HG02759 (cell line): ENCODE measurements at regions not wholly inside any gene's neighbourhood (a gene's known extent, or its start where the extent isn't known, plus 50 kb on each side); places are given as distances from the start of the nearest gene placed in this dataset.

ENCODE experiments used
- ATAC-seq: cut with Tn5 transposase; IDR thresholded peaks from one replicate; pipeline ENCODE4 v1.9.1; 2021; ENCODE audit warnings: mild to moderate bottlenecking, moderate library complexity; ENCODE audit not compliant: unreplicated experiment

DNA sequence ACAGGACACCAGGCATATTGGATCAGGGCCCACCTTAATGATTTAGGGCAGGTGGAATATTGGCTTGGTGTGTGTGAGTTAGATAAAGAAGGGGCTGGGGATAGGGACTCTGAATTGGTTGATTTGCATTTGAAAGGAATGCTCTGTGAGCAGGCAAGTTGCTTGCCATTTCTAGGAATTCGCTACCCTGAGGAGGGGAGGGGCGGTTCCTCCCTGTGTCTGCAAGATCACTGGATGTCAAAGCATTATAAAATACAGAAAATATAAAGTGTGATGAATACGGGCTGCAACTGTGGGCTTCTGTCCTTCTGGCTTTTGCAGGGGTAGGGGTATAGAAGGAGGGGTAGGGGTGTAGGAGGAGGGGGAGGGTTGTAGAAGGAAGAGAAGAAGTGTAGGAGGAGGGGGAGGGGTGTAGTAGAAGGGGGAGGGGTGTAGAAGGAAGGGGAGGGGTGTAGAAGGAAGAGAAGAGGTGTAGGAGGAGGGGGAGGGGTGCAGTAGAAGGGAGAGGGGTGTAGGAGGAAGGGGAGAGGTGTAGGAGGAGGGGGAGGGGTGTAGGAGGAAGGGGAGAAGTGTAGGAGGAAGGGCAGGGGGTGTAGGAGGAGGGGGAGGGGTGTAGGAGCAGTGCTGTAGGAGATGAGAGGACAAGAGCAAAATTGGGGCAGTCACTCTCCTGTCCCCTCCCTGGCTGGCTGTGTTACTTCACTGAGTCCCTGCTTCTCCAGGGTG, 238.0 kb upstream of the COPS8 start:
- no peak for ATAC-seq

DNA sequence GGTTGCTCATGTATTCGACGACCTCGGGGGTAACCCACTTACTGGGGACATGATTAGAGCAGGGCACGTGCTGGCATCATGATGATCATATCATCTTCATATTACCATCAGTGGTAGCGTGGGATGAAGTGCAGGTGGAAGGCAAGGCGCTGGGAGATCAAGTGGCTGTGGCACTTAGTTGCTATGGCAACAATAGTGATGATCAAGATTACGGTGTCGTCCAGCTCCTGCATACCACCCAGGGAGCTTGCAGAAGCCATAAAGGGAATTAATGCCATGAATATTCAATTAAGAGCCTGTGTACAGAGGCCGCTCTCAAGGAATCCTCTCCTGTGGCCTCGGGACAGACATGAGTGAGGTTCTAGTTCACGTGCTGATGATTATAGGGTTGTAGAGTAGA, 237.2 kb upstream of the COPS8 start:
- ATAC-seq: no peak

DNA sequence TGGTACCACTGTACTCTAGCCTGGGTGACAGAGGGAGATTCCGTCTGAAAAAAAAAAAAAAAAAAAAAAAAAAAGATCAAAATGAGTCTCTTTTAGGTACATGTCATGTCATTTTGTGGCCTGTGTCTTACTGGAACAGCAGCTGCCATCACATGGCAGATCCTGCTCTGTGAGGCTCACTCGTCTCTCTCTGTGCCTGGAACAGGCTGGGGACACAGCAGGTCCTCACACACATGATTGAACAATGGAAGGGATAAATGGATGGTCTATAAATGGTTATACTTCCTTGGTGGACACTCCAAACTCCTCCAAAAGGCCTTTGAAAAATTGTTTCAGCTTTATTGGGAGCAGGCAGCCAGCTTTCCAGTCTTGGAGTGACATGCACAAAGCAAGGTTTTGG, 236.2 kb upstream of the COPS8 start:
- ATAC-seq: no peak

DNA sequence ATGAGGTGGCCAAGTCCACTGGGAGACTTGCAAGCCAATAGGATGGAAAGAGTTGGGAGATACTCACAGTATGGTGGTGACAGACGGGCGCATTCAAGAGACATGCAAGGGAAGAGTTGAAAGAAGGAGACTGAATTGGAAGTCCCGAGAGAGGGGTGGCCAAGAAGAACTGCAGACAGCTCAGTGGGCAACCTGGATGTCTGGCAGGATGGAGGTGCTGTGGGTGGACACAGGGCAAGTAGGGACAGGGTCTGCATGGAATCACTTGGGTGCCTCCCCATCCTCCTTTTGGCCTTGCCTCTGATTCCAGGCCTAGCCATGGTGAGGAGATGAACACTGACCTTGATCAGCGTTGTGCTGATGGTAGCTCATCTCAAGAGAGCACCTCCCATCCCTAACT, 235.7 kb upstream of the COPS8 start:
- ATAC-seq: no peak

DNA sequence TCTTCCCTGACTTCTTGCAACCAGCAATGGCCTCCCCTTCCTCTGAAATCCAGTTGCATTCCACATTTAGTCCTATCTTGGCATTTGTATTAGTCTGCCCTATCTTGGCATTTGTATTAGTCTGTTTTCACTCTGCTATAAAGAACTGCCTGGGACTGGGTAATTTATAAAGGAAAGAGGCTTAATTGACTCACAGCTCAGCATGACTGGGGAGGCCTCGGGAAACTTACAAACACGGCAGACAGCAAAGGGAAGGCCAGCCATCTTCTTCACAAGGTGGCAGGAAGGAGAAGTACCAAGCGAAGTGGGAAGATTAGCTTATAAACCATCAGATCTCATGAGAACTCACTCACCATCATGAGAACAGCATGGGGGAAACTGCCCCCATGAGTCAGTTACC, 234.5 kb upstream of the COPS8 start:
- no peak for ATAC-seq

DNA sequence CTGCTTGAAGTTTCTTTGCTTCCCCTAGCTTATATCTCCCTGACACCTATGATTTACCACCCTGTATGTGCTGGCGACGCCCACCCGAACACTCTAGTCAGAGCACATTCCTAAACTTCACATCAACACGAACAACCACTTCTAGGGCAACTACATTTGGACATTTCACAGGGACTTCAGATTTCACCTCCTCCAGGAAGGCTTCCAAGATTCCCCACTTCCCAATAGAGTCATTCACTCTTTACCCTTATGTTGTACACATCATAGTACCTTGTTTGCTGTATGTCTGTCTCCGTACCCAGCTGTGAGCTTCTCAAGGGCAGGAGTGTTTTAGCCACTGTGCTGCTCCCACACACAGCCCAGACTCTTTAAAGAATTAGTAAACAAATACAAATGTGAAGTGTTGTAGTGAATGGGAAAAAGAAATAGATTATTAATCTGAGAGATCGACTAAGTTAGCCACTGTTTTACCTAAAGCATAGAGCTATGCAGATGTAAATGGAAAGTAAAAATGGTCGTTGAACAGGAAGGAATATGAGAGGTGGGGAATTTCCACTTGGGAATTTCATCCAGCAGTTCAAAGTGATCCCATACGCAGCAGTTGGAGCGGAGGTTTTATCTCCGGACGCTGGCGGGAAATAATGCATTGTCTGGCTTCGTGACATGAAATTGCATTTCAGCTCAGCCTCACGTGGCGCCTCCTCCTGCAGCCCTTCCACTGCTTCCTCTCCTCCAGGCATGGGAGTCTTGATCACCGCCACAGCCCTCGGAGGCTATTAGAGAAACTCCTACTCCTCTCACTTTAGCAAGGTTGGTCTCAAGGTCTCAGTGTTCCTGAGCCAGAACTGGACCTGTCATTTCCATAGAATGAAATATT, 233.4 kb upstream of the COPS8 start:
- ATAC-seq: no peak

DNA sequence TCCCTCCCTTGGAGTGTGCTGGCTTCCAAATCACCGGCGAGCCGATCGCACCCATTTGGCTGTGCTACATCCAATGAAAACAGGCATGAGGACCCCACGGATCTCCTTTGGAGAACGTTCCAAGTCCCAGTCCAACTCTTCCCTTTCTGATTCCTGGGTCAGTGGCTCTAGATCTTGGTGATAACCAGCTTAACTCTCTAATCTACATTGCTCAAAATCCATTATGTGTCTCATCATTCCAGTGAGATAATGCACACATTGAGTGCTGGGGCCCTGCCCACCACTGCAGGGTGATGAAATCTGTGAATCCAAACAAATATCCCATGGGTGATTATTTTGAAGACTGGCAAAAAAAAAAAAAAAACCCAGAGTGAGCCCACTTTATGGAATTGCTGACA, 232.7 kb upstream of the COPS8 start:
- no peak for ATAC-seq

DNA sequence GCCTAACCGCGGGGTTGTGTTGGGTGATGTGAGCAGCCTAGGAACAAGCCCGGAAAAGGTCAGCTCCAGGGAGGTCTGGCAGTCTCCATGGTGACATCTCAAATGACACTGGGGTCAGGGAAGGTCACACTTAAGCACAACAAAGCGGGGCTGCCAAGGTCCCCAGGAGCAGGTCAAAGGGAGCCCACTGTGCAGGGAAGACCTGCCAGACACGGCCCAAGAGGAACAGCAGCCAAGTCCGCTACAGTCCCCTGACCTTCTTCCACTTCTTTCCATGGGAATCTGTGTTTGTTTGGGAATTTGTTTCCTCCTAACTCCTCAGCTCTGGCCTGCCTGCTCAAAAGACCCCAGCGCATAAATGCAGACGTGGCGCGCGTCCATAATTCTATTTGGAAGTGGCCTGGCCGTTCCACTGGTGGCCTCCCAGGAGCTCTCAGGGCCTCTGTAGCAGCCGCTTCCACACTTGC, 232.1 kb upstream of the COPS8 start:
- ATAC-seq: no peak

DNA sequence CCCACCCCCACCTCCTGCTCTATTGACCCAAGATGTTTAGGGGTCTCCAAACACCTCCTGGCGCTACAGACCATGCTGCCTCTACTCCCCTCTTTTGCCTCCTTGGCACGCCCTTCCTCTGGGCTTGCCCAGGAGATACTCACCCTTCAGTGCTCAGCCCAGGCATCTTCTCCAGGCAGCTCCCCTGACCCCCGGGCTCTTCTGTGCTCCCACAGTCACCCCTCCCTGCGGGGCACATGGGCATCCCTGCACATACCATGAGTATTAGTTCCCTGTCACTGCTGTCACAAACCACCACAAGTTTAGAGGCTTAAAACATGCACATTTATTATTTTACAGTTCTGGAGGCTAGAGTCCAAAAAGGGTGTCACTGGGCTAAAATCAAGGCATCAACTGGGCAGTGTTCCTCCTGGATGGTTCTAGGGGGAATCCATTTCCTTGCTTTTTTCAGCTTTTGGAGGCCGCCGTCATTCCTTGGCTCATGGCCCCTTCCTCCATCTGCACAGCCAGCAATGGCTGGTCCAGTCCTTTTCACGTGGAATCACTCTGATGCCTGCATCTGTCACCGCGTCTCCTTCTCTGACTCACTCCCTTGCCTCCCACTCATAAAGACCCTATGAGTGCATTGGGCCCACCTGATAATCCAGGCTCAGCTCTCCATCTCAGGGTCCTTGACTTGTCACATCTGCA, 230.4 kb upstream of the COPS8 start:
- no peak for ATAC-seq

DNA sequence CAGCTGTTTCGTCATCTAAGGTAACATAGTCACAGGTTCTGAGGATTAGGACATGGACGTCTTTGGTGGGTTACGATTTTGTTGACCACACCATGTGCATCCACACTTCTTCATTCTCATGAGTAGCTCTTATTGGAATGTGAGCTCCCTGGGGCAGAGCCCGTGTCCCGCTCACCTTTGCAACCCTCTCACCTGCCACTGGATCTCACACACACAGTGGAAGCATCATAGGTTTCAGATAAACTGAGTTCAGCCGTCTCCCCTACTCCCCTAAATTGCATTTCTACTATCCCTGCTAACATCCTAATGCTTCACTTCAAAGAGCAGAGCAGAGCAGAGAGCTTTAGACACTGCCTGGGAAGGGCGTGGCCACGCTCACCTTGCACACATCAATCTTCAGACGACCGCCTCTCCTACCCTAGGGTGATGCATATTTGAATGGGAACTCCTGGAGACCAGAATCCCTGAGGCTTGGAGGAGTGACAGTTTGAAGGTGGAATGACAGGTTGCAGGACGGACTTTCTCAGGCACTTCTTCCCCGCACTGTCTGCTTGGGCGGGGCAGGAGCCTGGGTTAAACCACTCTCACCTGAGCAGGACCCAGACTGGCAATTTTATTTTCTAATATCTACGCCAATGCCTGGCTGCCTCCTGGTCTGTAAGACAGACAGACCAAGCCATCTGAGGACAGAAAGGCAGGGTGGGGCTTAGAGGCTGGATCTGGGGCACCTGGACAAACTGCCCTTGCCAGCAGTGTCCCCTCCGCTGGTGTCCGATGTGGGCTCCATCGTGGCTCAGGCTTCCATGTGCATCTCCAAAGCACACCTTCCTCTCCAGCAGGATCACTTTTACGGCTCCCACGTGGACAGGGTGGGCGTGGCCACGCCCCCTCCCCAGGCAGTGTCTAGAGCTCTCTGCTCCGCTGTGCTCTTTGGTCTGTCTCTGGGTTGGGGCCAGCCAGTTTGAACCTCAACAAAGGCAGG, 229.5 kb upstream of the COPS8 start:
- ATAC-seq: no peak

DNA sequence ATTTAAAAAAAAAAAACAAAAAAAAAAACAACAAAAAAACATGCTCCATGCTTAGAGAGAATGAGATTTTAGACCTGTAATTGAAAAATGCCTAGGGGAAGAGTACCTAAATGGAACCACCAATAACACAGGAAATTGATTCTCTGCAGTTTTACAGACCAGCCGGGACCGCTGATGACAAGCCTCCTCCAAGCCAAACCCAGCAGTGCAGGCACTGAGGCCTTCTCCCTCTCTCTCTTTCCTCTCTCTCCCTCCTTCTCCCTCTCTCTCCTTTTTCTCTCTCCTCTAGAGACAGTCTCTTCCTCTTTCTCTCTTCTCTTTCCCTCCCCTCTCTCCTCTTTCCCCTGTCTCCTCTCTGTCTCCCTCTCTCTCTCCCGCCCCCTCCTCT, 228.8 kb upstream of the COPS8 start:
- ATAC-seq: no peak

DNA sequence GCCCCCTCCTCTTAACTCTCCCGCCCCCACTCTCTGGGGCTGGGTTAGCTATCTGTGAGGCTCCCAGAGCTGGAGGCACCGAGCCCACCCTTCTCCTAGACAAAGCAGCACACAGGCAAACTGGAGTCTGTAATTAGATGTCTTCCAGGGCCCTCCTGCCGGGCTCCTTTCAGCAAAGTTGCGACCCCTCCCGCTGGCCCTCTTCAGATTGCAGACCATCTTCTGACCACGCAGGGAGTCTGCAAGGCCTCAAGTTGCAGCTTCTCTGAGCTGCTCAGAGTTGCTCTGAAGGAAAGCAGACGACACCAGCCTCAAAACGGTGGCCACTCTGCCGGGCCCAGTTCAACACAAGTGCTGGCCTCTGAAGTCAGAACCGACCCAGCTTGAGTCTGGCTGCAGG, 228.4 kb upstream of the COPS8 start:
- ATAC-seq: no peak

DNA sequence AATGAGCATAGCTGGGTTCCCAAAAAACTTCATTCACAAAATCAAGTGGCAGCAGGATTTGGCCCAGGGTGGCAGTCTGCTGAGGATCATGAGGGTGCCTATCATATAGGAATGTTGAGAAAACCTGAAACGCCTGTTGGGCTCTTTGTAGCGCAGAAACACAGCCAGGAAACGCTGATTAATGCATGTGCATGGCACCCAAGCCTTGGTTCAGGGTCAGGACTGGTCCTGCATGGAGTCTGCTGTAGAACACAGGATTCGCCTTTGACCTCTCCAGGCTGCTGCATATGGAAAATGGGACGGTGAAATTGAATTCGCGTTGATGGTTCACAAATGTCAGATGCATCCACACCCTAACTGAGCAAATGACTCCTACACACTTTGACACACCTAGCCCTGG, 227.9 kb upstream of the COPS8 start:
- ATAC-seq: no peak

DNA sequence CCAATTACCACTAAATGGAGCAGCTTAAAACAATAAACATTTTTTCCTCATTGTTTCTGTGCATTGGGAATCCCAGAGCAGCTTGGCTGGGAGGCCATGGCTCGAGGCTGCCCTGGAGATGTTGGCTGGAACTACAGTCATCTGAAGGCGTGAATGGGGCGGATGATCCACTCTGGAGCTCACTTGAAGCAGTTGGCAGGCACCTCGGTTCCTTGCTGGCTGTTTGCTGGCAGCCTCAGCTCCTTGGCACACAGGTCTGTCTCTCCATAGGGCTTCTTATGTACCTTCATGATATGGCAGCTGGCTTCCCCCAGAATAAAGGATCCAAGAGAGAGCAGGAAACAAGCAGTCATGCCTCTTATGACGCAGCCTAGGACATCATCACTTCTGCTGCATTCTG, 227.0 kb upstream of the COPS8 start:
- ATAC-seq: no peak

DNA sequence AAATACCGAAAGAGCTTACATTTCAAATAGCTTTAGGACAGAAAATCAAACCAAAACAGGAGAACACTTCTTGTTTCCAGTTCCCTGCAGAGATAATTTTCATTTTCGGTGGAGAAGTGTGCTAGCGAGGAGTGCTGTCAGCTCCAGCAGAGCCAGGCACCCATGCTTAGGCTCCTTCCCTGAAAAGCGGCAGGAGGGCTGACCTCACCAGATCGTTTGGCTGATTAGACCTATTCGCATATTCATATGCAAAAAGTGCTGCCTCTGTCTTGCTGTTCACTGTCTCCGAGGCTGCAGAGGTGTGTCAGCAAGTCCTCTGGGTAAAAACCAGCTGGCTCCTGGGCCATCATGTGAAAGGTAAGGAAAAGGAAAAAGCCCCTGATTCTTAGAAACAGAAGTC, 225.8 kb upstream of the COPS8 start:
- ATAC-seq: no peak

DNA sequence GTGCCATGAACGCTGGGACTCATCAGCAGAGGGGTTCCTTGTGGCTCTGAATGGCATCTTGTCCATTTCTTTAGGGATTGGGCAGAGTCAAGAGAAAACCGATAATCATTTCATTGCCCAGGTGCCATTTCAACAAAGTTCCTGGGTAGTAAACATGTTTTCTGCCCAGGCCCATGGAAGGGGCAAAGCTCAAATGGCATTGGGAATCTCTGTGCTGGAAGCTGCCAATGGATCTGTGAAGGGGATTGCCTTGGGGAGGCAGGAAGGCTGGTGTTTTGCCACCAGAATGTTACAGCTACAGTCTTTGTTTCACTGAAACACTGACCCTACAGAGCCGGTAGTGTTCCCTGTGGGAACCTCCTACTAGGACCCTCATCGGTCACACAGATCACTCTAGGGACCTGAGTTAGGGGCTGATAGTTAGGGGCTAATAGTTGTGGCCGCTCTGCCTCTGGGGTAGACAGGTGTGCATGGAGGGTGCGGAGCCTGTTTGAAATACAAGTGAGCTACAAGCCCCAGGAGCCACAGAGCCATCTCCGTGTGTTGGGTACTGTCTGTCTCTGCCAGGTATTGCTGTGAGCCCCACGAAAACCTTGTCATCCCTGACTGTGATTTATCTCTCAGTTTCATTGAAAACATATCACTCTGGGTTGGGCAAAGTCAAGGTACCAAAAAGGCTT, 224.4 kb upstream of the COPS8 start:
- no peak for ATAC-seq

DNA sequence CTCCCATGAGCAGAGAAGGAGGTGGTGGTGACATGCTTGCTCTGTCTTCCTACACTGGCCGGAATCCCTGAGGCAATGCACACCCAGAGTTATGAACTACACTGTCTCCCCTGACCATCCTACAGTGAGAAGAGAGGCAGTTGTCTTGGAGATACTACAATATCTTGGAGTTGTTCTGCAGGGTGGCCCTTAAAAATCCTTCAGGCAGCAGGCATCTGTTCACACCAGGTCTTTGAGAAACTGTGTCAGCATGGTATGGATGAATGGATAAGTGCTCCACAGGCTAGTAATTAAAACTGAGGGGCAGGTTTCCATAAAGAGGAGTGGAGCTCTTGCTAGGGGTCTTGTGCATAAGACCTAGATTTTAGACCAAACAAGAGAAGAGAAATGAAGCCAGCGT, 223.7 kb upstream of the COPS8 start:
- ATAC-seq: no peak

DNA sequence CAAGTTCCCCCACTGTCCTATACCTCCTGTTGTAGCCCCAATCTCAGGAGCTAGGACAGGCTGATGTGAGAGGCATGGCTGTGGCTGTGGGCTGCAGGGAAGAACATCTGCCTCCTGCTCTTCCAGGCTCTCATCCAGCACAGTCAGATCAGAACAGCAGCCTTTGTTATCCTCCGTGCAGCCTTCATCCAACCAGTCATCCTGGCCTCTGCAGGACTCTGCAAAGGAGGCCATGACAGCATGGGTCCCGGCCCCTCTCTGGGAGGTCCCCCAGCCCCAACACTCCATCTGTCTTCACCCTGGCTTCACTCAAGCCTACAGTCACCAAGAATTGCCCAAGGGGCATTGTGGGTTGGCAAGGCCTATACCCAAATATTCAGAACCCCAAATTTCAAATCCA, 223.2 kb upstream of the COPS8 start:
- ATAC-seq: no peak

DNA sequence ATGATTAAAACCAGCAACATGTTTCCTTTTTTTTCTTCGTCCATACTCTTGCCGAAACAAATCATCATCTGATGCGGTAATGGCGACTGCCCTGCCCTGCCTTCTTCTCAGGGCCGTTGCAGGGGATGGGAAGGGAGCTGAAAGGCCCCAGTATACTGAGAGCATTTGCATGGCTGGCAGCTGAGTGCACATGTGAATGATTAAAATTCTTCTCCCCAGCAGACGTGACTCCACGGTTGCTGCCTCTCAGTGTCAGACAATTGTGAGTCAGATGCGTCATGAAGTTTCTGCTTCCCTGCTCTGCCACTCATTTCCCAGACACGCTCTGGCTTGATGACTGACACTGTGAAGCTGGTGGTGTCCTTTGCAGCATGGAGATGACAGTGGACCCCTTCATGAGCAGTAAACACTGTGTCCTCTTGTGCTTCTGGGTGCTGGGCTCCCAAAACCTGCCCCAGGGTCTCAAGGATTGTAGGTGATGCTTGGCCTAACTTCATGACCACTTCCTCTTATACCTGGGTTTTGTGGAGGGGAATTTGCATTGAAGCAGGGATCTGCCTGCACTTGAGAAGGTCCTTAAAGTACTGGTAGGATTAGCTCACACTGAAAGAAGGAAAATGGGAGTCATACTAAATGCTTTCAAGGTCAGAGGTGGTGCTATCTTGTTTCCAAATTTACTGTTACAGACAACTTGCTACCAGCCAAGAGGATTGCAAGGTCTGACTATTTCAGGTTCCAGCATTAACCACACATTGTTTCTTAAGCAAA, 222.5 kb upstream of the COPS8 start:
- peak; percentile 88 for ATAC-seq
